ENCODE measurements at regions not wholly inside any gene's neighbourhood (a gene's known extent, or its start where the extent isn't known, plus 50 kb on each side); places are given as distances from the start of the nearest gene placed in this dataset.

DNA sequence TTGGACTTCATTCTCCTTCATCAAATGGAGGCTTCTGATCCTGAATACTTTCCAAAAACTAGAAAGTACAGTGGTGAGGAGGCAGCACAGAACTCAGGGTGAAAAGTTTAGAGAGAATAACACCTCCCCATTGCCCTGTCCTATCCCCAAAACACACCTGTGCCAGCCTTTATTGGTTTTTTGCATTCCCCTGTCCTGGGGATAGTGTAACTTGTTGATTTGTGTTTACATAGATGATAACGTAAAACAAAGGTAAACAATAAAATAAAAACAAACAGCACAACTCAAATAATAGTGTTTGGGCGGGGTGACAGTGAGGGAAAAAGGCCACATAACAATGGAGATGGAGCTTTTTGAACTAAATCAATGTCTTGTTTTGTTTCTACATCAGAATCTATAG is 1917.7 kb downstream of the TP53TG3F start:
- DNase-seq (ENCODE audit: low read depth in 2 of 2), result no peak

DNA sequence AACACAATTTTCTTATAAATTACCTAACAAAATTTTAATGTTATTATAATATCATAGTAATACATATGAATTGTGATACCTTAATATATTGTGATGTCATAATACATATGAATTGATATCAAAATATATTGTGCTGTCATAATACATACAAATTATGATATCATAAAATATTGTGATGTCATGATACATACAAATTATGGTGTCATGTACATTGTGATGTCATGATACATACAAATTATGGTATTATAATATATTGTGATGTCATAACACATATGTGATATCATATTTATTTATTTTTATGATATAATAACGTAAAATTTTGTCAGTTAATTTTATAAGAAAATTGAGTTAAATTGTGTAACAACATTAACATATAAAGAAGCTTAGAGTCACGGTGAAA is 1927.2 kb downstream of the TP53TG3F start:
- no peak for DNase-seq (ENCODE audit: low read depth in 2 of 2)

DNA sequence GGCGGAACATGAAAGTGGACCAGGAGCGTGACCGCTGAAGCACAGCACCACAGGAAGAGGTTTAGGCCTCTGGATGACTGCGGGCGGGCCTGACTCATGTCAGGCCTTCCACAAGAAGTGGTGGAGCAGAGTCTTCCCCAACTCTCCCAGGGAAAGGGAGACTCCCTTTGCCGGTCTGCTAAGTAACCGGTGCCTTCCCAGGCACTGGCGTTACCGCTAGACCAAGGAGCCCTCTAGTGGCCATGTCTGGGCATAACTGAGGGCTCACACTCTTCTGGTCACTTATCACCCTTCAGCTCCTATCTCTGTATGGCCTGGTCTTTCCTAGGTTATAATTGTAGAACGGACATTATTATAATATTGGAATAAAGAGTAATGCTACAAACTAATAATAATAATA is 1931.9 kb downstream of the TP53TG3F start:
- DNase-seq (ENCODE audit: low read depth in 2 of 2), result peak; percentile 10 to 12

DNA sequence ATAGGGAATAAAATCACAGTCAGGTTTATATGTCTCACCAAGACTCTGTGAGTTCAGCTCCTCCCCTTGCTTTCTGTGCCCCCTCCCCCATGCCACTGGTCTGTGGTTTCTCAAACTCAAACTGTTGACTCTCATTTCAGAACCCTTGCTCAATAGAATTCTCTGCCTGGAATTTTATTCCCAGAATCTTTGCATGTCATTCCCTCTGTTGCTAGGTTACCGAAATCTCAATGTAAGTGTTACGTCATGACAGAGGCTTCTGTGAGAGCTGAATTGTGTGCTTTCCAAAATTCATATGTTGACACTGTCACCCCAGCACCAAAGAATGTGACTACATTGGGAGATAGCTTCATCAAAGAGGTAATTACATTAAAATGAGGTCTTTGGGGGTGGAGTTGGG is 1938.8 kb downstream of the TP53TG3F start:
- no peak for DNase-seq (ENCODE audit: low read depth in 2 of 2)

DNA sequence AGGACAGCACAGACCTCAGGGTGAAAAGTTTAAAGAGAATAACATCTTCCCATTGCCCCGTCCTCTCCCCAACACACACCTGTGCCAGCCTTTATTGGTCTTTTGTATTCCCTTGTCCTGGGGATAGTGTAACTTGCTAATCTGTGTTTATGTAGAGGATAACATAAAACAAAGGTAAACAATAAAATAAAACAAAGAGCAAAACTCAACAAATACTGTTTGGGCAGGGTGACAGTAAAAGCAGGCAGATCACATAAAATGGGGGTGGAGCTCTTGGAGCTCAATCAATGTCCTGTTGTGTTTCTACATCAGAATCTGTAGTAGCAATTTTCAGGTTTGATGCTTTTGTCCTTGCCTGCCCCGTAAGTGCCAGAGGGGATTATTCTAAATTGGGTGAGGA is 1939.7 kb downstream of the TP53TG3F start:
- no peak for DNase-seq (ENCODE audit: low read depth in 2 of 2)

DNA sequence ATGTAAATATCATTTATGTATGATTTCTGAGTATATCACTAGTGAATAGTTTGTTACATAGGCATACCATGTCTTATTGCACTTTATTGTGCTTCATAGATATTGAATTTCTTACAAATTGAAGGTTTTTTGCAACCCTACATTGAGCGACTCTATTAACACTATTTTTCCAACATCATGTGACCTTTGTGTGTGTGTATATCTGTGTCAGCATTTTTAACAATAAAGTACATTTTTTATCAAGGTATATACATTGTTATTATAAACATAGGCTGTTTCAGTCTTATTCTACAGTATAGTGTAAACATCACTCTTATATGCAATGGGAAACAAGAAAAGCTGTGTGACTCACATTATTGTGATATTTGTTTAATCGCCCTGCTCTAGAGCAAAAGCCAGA is 1944.9 kb downstream of the TP53TG3F start:
- DNase-seq (ENCODE audit: low read depth in 2 of 2), result no peak

DNA sequence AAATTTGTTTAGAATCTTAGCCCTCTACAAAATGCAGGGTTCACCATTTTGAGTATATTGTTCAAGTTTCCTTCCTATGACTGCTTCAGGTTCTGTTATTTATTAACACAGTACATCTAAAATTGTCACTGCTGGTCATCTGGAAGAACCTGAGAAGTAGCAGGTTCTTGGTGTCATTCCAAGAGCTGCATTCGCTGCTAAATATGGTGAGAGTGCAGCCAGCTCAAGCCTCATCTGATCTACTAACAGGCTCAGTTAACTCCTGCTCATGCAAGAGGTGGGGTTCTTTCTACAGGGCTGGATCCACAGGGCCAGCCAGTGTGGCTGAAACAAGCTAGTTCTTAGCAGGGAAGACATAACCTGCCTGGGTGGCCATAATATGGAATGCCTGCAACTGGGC is 1946.1 kb downstream of the TP53TG3F start:
- no peak for DNase-seq (ENCODE audit: low read depth in 2 of 2)

DNA sequence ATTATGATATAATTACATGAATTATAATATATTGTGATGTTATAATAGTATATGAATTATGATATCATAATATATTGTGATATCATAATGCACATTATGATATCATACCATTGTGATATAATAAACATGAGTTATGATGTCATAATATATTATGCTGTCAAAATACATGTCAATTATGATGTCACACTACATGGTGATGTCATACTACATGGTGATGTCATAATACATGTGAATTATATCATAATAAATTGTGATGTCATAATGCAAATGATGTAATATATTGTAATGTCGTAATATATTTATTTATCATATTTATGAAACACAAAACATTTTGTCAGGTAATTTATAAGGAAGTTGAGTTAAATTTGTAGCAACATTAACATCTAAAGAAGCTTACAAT is 1950.1 kb downstream of the TP53TG3F start:
- DNase-seq (ENCODE audit: low read depth in 2 of 2), result no peak

DNA sequence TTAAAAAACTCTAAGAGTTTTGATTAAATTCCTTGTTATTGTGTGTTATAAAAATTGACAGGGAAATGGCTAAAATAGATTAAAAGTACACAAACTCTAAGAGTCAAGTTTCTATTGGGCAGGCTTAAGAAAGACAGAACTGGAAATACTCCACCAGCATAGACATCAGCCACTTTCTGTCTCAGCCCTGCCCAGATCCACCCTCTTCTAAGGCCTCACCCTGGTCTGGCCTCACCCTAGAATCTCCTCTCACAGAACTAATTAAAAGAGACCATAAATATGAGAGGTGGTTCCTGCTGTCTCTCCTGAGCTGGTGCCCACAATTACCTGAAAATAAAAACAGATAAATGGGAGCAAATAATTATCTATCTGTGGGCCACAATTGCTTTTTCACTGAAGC is 1951.0 kb downstream of the TP53TG3F start:
- no peak for DNase-seq (ENCODE audit: low read depth in 2 of 2)

DNA sequence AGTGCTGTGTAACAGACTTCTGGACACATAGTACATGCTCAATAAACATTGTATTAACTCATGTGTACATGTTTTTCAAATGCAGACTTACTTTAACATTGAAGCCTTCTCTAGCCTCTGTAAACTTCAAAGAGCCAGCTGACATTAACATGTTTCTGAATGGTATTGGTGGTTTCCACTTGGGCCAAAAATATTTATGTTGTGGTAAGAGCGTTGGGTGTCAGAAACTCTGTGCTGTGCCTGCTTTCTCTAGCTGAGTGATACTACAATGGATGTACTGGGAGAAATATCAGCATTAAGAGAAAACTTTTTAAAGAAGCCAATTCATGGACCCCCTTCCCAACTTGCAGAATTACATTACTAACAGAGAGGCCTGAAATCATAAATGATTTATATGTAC is 1951.7 kb downstream of the TP53TG3F start:
- DNase-seq (ENCODE audit: low read depth in 2 of 2), result no peak

DNA sequence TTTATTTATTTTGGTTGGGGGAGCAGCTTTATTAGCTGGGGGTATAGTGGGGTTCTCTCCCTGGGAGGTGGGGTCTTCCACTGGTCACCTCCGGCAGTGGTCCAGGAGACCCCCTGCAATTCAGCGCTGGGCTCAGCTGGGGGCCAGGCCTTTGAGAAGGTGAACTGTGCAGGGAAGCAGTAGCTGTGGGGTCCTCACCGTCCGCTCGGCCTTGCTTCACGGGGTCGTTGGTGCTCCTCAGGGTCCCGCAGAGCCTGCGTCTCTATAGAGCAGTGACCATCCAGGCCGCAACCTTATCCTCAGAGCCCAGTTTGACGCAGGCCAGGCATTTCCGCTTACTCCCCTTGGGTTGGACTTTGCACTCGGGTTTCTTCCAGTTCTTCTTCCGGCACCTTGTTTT is 1954.7 kb downstream of the TP53TG3F start:
- no peak for DNase-seq (ENCODE audit: low read depth in 2 of 2)

DNA sequence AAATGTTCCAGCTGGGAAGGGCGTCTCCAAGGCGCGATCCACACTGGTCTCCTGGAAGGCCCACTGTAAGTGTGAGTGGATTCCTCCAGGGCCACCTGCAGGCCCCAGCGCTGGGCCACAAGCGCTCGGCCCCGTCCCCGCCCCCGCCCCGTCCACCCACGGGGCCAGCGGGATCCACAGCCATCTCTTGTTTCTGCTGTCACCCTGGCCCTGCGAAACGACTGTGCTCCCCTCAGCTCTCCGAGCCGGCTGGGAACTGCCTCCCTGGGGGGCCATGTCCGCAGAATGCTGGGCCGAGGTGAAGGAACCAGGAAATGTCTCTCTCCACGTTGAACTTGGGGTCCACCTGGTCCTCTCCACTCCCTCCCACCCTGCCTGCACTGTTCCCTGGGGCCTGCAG is 1955.2 kb downstream of the TP53TG3F start:
- no peak for DNase-seq (ENCODE audit: low read depth in 2 of 2)

DNA sequence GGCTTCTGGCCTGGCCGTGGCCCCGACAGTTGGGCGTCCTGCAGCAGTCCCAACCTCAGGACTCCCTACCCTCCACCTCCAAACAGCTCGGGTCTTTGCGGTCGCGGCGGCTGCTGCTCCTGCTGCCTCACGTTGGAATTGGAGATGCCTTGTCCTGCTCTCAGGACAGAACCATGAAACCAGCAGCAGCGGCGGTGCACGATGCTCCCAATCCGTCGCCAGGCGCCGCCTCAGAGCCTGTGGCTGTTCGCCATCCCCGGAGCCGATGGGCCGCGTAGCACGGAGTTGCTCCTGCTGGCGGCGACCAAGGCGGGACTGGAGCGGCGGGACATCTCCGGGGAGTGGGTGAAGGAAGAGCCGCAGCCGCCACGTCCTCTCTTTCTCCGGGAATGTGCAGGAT is 1965.9 kb downstream of the TP53TG3F start:
- DNase-seq (ENCODE audit: low read depth in 2 of 2), result no peak

DNA sequence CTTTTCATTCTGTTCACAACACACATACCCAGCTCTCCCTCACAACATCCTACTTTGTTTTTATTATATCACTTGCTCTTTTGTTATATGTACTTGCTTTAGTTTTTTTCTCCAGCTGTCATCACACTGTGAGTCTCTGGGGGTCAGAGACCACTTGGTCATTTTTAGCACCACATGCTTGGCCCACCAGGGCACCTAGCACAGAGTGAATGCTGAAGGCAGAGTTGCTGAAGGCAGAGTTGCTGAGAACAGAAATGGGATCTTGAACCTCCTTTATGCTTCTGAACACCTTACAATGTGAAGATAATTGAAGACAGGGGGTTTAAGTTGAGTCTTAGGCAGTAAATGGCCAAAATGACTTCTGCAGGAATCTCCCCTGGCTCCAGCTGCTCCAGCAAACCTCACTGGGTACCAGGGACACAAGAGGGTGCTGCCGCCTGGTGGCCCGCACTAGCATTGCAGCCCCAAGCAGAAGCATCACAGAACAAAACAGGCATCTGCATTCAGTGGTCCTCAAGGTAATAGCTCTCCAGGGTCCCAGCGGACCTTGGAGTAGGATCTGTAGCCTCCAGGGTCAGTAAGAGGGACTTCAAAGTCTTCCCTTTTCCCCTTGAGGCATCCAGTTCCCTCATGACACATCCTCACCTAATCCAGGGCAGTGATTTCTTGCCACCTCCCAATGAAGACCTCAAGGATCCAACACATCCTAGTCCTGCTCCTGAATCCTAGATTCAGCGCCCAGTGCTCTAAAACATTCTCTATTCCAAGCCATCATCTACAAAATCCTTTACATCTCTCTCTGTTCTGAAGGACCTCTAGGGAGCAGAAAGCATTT is 1972.6 kb downstream of the TP53TG3F start:
- DNase-seq (ENCODE audit: low read depth in 2 of 2), result peak in 1 of 2 donors; percentile 9

DNA sequence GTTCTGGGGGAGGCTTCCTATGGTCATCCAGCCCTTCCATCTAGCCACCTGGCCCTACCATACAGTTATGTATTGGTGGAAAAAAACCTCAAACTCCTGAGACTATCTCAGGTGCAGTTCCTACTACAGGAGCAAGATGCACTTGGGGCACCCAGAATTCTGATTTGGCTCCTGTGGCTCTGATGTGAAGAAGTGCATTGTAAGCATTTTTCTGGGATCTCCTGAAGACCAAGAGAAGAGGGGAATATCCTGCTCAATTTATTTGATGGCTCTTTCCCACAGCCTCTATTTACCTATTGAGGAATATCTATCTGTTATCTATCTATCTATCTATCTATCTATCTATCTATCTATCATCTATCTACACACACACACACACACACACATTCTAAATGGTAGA is 1981.5 kb downstream of the TP53TG3F start:
- no peak for DNase-seq (ENCODE audit: low read depth in 2 of 2)

DNA sequence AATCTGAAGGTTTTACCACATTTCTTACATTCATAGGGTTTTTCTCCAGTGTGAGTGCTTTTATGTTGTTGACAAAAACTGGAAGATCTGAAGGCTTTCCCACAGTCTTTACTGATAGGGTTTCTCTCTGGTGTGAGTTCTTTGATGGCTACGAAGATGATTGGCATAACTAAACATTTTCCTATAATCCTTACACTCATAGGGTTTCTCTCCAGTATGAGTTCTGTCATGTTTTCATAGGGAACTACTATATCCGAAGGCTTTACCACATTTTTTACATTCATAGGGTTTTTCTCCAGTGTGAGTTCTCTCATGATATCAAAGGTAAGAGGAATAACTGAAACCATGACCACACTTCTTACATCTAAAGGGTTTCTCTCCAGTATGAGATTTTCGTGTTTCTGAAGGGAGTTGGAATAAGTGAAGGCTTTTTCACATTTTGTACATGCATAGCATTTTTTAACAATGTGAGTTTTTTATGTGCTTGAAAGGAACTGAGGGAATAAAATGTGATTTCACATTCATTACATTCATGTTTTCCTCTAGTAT is 1987.7 kb downstream of the TP53TG3F start:
- DNase-seq (ENCODE audit: low read depth in 2 of 2), result no peak

DNA sequence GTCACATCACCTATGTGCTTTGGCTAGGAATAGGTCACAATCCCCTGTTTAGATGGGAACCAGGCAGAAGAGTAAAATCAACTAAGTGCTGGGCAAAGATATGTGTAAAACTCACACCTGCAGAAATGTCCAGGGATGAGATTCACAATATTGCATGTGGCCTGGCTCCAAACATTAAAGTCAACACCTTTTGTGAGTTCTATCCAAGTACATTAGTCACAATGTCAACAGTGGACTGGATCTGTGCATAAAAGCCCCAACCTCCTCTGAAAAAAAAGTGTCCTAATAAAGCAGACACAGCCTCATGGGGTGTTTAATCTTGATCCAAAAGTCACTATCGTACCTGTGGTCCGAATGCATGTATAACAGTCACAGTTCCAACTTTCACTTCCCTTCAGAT is 1990.3 kb downstream of the TP53TG3F start:
- DNase-seq (ENCODE audit: low read depth in 2 of 2), result no peak

DNA sequence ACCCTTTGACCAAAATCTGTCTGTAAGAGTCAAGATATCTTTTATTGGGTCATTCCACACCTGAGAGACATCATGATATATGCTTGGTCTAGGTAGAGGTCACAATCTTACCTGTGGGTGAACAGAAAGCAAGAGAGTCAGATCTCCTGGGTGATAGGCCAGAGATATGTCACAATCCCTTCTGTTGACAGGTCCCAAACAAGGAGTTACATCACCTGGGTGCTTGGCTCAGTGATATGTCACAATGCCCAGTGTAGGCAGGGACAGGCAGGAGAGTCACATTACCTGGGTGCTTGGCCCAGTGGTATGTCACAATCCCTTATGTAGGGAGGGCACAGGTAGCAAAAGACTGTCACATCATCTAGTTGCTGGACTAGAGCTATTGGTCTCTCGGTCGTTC is 1991.2 kb downstream of the TP53TG3F start:
- DNase-seq (ENCODE audit: low read depth in 2 of 2), result no peak

DNA sequence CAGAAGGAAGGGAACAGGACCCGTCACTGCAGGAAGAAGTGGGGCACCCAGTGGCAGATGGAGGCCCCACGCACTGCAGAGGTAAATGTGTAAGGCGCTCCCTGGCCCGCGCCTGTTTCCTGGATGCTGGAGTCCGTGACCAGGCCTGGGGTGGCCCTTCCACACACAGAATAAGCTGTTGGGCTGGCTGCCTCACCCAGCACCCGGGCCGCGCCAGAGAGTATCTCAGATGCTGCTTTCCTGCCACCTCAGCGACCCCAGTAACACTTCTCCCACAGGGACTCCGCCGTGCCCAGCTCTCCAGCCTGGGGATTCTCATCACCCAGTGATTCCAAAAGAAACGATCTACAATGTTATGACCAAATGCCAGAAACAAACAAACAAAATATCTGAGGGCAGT is 1993.1 kb downstream of the TP53TG3F start:
- no peak for DNase-seq (ENCODE audit: low read depth in 2 of 2)

DNA sequence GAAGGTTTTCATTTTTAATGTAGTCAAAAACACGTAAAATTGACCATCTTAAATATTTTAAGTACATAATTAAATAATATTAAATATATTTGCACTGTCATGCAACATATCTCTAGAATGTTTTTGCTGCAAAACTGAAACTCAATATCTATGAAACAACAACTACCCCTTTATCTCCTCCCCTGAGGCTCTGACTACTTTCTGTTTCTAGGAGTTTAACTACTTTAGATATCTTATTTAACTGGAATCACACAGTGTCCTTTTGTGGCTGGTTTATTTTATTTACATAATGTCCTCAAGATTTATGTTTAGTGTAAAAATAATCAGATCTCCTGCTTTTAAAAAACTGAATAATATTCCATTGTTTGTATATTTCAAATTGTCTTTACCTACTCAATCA is 2003.9 kb downstream of the TP53TG3F start:
- DNase-seq (ENCODE audit: low read depth in 2 of 2), result no peak

DNA sequence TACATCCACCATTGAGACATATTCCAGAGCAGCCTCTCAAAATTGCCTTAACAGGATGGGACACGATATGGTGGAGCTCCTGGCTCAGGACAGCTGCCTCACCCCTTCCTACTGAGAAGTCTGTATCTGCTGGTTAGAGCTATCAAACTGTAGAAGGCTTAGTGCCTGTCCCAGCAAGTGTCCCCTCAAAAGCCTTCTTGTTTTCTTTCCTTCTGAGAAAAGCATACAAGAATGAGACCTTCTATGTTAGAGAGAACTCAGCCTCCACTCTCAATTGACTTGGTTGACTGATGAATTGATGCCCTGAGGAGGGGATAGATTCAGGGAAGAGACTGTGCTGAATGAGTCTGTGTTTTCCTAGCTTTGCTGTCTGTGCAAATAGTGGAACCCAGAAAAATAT is 2020.9 kb downstream of the TP53TG3F start:
- DNase-seq (ENCODE audit: low read depth in 2 of 2), result no peak

DNA sequence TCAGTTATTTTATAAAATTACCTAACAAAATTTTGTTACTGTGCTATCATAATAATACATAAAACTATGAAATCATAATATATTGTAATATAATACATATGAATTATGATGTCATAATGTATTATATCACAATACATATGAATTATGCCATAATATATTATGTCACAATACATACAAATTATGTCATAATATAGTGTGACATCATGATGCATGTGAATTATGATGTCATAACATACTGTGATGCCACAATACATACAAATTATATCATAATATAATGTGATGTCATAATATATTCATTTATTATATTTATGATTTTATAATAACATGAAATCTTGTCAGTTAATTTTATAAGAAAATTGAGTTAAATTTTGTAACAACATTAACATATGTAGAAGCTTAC is 2021.6 kb downstream of the TP53TG3F start:
- DNase-seq (ENCODE audit: low read depth in 2 of 2), result no peak

DNA sequence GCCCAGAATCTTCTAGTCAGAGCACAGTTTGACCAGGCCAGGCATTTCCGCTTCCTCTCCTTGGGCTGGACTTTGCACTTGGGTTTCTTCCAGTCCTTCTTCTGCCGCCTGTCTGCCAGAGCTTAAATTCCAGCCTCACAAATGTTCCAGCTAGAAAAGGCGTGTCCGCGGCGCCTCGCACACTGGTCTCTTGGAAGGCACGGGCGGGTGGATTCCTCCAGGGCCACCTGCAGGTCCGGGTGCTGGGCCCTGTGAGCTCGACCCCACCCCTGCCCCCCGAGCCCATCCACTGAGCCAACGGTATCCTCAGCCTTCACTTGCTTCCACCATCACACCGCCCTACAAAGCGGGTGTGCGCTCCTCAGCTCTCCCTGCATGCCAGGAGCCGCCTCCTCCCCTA is 2026.5 kb downstream of the TP53TG3F start:
- DNase-seq (ENCODE audit: low read depth in 2 of 2), result no peak

DNA sequence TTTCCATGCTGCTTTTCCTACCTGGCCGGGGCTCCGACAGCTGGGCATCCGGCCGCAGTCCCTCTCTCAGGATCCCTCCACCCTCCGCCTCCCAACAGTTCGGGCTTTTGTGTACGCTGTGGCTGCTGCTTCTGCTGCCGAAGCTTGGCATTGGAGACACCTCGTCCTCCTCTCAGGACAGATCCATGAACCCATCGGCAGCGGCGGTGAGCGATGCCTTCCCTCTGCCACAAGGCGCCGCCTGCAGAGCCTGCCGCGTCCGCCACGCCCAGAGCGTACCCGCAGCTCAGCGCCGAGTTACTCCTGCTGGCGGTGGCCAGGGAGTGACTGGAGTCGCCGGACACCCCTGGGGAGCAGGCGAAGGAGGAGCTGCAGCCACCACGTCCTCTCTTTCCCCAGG is 2032.8 kb downstream of the TP53TG3F start:
- DNase-seq (ENCODE audit: low read depth in 2 of 2), result no peak
